Brain pericyte (primary cell): ENCODE measurements at regions not wholly inside any gene's neighbourhood (a gene's known extent, or its start where the extent isn't known, plus 50 kb on each side); places are given as distances from the start of the nearest gene placed in this dataset.
A peak's percentile ranks its signal among the peaks of the same experiment; 100 is the strongest.

Source experiments
- DNase-seq: peaks from one replicate; pipeline ENCODE4 v3.0.0-alpha.2; 2012; ENCODE audit warnings: low read depth, low spot score

GRCh38 chr13:106748785-106749184 lies 180.8 kb upstream of the ARGLU1 start:
- DNase-seq: no peak

DNA sequence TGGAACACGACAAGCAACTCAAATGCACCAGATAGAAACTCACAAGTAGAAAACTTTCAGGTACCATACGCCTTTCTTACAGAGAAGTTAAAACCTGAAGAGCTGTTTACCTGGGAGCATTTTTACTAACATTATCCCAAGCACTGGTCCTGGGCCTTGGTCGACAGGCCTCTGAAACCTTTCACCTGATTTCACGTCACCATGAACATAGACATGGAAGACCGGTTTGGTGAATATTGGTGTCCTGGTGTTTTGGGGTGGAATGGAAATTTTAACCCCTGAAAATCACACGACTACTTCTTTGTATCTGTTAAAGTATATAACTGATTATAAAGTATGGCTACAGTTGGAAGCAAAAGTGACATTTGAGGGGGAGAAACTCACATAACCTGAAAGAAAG lies 176.6 kb upstream of the ARGLU1 start:
- no peak for DNase-seq

DNA sequence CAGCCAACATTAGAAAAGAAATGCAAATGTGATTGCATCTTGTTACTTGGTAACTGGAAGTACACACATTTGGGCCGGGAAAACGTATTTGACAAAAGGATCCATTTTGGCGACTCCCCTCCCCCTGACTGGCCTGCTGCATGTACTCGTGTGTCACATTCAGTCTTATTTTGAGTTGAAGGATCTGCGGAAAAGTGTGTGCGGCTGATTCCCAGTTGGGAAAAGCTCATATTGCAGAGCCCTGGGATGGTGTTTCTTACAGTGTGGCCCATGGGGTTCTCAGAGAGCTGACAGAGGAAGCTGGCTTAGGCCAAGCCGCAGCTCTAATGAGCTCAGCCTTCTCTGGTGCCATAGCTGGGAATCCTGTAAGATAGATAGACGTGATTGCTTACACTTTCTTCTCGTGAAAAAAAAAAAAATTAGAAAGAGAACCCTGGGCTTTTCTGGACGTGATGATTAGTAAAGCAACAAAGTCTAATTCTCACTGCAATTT lies 170.3 kb upstream of the ARGLU1 start:
- no peak for DNase-seq

DNA sequence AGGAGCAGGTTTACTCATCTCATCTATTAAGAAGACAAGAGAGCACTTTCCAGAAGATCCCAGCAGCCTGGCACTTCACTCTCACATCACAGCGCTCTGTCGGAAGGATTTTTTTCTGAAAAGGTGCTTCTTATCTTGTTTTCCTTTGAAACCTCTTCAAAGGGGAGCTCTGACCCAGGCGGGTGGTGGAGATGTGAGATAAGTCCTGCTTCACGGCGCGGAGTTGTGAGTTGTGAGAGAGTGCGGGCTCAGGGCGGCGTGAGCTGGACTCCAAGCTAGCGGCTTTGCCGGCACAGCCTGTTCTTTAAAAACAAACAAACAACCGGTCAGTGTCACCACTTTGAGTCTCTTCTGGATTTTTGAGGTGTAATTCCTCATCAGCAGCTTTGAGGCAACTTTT lies 169.0 kb upstream of the ARGLU1 start:
- DNase-seq: no peak

- no peak for DNase-seq
These were observed 166.3 kb upstream of the ARGLU1 start for GRCh38 chr13:106734198-106734597.

DNA sequence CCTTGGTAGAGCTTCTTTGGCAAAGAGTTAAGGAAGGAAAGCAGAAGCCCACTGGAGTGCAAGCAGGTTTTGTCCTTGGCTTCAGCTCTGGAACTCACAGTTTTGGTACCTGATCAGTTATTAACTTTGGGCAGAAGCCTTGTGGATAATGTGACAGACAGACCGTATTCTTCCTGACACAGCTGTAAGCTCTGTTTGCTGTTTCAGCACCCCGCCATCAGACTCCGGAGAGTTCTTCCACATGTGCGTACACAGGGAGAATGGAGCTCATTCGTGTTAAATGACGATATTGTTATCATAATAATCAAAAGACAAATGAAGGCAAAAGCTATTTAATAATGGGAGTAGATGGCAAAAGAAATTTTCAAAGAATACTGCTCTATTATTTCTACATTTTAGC lies 155.1 kb upstream of the ARGLU1 start:
- DNase-seq: no peak

- no peak for DNase-seq
These were observed 154.7 kb upstream of the ARGLU1 start for GRCh38 chr13:106722620-106723019.

DNA sequence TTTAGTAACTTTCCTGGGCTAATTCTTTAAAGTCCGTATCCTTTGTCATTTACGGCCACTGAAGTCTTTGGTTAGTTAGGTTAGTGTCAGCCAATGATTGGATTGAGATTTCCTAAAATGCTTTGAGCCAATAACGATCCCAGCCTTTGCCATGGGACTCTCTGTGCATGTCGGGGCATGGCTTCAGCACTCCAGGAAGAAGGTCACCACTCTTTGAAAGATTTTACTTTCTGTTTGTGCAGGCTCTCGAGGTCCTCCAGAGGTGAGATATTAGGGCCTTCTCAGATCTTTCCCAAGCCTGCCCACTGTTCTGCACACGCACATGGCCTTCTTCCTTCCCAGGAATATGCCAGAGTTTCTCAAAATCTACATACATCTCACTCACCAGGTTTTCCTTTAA lies 153.7 kb upstream of the ARGLU1 start:
- DNase-seq: no peak

GRCh38 chr13:106714271-106714982 lies 146.5 kb upstream of the ARGLU1 start:
- no peak for DNase-seq

DNA sequence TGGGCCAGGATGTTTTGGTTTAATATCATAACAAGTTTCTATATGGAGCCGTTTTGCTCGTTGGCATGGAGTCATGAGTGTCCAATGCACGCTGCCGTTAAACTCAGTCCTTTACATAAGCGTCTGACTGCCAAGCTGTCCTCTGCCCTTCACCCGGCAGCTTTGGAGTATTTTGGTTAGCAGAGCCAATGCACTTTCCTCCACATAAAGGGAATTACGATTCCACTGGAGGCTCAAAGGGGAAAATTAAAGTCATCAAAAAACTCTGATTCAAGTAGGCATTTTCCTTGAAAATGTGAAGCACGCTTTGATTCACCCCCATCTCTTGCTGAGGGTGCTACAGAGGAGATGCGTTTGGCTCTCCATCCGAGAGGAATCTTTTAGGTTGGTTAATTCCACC lies 144.4 kb upstream of the ARGLU1 start:
- DNase-seq: no peak

- no peak for DNase-seq
These were observed 142.3 kb upstream of the ARGLU1 start for GRCh38 chr13:106710266-106710665.

DNA sequence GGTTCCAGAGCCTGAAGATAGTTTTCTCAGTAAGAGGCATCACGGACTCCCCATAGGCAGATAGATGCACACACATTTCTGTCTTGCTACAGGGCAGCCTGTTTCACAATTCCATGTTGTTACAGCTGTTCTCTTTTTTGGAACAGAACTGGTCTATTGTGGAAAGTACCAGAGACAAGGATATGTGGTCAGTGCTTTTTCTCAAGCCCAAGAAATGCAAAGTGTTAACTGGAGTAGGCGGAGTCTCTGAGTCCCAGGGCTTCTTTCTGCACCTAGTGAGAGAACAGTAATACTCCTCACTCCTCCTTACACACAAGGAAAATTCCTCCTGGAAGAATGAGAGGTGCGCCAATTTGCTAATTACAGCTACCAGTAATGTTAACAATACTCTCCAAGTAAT lies 141.6 kb upstream of the ARGLU1 start:
- DNase-seq: peak; percentile 67

GRCh38 chr13:106702505-106702904 lies 134.6 kb upstream of the ARGLU1 start:
- no peak for DNase-seq

DNA sequence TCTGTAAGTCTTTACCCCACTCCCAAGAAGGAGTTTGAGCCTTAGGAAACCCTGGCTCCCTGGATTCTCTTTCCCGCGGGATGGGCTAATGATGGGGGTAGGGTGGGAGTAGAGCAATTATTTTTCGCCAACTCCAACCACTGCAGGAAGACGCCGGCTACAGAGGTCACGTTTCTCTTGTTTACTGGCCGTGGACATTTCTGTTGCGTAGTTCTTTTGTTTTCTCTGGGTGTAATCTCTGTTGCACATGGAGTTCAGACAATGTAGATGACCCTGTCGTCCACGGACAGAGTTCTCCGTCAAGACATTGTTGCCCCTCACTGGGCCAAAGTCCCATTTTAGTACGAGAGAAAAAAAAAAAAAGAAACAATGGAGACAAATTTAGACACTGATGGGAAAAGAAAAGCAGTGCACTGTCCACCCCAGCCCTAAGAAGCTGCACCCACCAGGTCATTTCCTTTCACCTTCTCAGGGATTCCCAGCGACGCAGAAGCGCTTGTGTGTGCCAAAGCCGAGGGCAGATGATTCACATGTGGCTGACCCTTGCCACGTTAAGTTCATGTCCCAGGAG lies 133.9 kb upstream of the ARGLU1 start:
- no peak for DNase-seq

DNA sequence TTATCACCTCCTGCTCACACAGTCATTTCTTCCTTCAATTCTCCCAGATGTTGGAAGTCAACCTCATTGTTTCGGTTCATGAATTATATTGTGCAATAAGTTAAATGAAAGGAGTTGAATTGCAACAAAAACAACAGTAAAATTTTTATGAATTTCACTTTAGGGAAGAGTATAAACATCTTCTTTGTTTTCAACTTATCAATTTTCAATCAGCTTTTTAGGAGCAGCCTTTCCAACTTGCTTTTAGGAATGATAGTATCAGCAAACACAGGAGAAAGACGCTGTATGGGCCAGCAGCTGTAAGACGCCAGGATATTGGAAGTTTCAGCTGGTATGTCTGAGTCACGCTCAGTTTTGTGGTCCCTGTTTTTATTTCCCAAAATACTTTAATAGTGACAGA lies 132.5 kb upstream of the ARGLU1 start:
- no peak for DNase-seq

DNA sequence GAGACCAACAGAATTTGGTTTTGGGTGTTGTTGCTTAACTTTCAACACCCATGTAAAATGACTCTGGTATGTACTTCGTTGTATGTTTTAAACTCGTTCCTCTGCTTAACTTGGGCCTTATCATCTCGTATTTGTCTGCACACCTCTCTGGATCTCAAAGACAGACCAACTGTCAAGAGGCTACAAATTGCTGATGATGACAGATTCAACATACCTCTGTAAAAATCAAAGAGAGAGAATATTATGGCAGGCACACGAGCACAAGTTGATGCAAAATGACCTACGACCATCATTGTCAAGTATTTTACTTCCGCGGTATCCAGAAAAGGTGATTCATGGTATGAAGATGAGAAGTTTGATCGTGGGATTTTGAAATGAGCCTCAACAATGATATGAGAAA lies 132.1 kb upstream of the ARGLU1 start:
- no peak for DNase-seq

- no peak for DNase-seq
These were observed 131.4 kb upstream of the ARGLU1 start for GRCh38 chr13:106699311-106699710.

- no peak for DNase-seq
These were observed 128.8 kb upstream of the ARGLU1 start for GRCh38 chr13:106696719-106697118.

DNA sequence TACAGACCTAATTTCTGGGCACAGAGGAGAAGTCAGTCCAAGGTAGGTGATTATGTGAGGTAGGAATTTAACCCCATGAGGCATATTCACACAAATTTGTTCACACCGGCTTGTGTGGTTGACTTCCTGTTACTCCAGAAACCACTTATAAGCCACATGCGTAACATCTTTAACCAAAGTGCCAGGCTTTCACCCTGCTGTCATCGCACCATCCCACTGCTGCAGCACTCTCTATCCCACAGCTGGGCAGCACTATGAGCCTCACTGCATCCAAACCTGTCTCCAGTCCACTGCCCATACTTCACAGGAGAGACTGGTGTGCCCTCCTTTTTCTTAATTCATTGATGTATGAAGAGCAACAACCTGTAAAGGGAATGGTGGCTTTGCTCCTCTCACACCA lies 128.2 kb upstream of the ARGLU1 start:
- DNase-seq: no peak

DNA sequence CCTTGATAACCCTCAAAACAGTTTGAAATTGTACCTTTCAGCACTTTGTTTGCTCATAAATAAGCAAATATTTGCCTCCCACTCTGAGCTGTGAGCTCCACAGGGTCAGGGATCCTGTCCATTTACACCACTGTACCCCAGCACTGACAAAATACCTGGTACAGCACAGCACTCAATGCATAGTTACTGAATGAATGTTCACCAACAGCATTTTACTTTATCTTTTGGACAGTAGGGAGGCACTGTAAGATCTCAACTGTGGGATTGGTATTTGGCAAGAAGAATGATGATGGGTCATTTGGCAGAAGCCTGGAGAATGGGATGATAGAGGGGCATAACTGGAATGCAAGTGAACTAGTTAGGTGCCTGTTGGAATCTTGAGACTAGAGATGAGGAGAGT lies 127.2 kb upstream of the ARGLU1 start:
- no peak for DNase-seq

- DNase-seq: no peak
These were observed 123.9 kb upstream of the ARGLU1 start for GRCh38 chr13:106691861-106692260.

GRCh38 chr13:106691341-106691740 lies 123.4 kb upstream of the ARGLU1 start:
- no peak for DNase-seq

DNA sequence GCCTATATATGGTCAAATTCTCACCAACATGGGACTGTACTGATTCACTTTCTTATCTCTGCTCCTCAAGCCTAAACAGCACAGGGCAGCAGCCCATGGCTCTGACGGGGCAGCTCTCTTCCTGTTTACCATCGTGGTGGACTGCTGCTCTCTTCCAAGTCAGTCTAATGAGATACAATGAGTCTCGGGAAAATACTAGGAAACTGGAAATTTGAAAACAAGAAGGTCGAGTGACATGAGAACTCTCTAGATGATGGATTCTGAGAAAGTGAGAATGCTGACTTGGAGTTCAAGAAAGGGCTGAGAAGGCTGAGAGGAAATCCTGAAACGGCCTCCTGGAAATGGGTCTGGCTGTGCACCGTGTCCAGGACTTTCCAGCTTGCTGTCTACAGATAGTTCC lies 122.8 kb upstream of the ARGLU1 start:
- DNase-seq: no peak

DNA sequence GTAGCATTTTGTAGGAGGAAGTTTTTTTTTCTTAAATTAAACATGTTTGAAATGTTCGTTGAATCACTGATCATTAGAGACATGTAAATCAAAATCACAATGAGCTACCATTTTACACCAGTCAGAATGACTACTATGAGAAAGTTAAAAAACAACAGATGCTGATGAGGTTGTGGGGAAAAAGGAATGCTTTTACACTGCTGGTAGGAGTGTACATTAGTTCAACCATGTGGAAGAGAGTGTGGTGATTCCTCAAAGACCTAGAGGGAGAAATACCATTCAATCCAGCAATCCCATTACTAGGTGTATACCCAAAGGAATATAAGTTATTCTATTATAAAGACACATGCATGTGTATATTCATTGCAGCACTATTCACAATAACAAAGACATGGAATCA lies 122.0 kb upstream of the ARGLU1 start:
- no peak for DNase-seq
